Epidermal melanocyte (primary cell): ENCODE measurements at regions not wholly inside any gene's neighbourhood (a gene's known extent, or its start where the extent isn't known, plus 50 kb on each side); places are given as distances from the start of the nearest gene placed in this dataset.

ENCODE experiments used
- DNase-seq: peaks from one replicate; pipeline ENCODE4 v3.0.0; 2011; ENCODE audit warnings: low spot score; ENCODE audit not compliant: insufficient read length

DNA sequence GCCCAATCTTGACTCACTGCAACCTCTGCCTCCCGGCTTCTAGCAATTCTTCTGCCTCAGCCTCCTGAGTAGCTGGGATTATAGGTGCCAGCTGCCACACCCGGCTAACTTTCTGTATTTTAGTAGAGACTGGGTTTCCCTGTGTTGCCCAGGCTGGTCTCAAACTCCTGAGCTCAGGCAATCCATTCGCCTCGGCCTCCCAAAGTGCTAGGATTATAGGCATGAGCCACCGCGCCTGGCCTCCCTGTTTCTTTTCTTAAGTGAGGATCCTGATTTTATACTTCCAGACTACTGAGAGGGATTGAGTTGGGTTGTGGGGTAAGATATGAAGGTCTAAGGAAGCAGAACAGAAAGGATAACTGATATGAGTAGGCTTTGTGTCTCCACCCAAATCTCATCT lies 106.8 kb downstream of the CNTN3 start:
- no peak for DNase-seq

DNA sequence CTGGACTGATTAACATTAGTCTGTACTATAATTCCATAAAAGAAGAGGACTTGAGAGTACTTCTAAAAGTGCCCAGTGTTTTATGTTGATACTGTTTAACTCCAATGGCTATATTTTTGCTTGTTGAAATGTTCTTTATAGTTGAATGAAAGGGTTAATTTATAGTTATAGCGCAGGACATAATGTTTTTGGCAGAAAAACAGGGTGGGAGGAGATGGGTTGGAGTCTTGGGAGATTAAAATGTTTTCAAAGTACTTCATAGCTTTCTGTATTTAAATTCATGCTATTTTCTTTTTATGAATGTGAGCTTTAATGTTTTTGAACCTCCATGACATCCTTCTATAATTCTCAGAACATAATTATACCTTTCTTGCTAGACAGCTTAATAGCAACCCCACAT lies 108.2 kb downstream of the CNTN3 start:
- DNase-seq, result no peak

DNA sequence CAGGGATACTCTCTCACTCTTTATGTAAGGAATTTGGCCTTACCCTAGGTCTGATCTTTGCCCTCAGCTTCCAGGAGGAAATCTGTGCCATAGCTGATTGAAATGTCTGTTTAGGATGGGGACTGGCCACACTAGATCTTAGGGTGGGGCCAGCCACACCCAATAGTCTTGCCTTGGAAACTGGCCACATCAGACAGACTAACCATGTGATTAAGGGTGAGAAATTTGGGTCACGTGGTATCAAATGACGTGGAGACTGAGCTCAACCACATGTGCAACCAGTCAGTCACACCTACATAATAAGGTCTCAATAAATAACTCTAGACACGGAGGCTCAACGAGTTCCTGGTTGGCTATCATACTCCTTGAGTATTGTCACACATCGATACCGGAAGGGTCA lies 113.5 kb downstream of the CNTN3 start:
- no peak for DNase-seq

DNA sequence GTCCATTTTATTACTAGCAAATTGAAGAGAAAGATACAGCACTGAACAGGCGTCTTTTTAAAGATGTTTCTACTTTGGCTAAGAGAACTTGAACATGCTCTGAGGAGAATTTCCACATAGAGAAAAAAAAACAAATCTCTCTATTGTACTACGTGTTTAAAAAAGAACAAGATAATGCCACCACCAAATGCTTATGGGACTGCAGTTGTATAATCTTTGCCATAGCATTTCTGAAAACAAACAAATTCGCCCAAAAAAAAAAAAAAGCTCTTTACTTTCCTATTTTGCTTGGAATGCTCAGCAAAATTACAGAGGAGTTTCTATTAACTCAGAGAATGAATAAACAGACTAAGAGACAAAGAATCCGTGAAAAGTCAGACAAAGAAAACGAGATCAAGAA lies 114.2 kb downstream of the CNTN3 start:
- no peak for DNase-seq

DNA sequence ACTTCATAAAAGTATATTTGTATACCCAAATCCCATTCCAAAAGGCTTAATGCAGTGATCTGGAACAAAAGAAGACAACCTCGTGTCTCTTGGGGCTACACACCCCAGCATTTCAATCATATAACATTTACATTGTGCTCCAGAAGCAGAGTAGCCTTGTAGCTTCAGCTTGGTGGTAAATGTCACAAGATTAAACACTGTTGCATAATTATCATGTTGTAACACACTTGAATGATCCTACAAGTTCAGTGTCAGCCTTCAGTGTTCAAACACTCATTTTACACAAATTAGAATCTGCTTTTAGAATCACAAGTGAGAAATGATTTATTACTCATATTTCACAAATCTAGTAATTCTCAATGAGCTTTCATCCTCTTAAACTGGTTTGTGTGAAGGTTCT lies 122.6 kb downstream of the CNTN3 start:
- DNase-seq, result no peak

DNA sequence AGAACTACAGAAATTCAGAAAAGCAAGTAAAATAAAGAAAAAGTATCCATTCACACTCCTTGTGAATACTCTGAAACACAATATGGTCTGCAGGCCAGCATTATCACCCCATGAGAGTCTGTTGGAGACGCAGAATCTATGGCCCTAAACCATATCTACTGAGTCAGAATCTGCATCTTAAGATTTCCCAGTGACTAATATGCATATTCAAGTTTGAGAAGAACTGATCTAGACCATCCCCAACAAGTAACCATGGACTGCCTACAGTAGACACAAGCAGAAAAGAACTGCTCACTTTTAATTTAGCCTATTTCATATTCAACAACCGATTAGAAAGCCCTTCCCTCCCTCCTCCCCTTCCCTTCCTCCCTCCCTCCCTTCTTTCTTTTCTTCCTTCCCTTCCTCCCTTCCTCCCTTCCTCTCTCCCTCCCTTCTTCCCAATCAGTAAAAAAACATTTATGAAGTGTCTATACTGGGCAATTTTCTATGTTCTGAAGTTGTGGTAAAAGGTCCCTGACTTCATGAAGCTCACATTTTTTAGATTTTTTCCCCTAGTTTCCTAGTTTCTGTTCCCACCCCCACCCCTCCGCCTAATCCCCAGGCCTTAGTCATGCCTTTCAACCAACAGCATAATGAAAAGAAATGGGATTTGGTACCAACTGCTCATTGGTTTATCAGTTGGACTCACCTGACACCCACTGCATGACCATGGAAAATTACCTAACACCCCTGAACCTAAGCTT lies 125.2 kb downstream of the CNTN3 start:
- DNase-seq, result no peak

DNA sequence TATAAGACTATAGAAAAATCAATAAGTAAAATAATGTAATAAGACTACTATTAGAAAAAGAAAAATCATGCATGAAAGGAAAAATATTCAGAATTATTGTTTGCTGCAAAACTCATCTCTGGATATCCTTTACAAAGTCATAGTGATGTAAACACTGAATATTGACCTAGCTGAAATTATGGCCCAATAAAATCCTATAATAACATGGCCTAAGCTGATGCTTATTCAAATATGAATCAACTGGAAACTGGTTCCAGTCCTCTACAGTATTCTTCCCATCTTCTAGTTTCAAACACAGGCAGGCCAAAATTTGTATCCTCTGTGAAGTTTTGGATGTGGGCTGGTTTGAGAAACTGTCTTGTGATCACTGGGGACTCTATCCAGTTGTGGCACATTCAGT lies 134.5 kb downstream of the CNTN3 start:
- no peak for DNase-seq

DNA sequence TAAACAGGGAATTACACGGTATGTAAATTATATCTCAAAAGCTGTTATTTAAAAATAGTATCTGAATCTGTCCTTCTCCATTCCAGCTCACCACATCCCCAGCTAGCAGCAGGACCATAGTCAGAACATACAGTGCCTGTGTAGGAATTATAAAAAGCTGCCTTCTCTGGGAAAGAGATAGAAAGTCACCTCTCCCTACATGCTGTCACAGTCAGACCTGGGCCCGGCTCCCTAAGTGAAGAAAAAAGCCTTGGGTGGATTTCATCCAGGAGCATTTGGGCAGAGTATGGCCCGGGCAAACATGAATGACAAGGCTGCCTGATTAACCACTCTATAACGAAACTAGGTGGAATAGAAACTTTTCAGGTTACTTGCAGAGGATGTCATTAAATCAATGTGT lies 144.1 kb downstream of the CNTN3 start:
- no peak for DNase-seq

DNA sequence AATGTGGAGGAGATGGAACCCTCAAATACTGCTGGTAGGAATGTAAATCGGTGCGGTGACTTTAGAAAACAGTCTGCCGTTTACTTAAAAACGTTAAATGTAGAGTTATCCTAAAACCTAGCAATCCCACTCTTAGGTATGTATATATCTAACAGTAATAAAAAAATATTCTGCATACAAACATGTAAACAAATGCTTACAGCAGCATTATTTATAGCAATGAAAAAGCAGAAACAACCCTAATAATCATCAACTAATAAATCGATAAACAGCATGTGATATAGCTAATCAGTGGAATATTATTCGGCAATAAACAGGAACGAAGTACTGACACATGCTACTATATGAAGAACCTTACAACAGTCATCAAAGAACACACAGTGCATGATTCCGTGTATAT lies 144.7 kb downstream of the CNTN3 start:
- no peak for DNase-seq

GRCh38 chr3:74469151-74469550 lies 145.3 kb downstream of the CNTN3 start:
- DNase-seq, result no peak

GRCh38 chr3:74465715-74466410 lies 148.6 kb downstream of the CNTN3 start:
- no peak for DNase-seq

- no peak for DNase-seq
Observed at GRCh38 chr3:74463515-74463914, 150.9 kb downstream of the CNTN3 start.

DNA sequence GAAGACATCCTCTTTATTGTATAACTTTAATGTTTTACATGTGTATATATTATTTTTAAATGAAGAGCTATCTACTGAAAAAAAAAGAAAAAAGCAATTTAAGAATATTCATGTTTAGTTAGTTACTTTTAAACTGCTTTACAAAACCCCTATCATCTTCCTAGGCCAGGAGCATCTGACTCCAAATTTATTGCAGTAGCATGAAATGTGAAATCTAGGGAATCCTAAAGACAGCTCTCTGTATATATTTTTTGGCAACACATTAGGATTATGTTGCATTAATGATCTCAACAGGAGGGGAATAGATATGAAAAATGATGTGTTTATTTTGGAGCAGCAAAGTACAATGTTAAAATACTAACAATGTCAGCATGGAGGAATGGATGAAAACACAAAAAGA lies 158.3 kb downstream of the CNTN3 start:
- no peak for DNase-seq

DNA sequence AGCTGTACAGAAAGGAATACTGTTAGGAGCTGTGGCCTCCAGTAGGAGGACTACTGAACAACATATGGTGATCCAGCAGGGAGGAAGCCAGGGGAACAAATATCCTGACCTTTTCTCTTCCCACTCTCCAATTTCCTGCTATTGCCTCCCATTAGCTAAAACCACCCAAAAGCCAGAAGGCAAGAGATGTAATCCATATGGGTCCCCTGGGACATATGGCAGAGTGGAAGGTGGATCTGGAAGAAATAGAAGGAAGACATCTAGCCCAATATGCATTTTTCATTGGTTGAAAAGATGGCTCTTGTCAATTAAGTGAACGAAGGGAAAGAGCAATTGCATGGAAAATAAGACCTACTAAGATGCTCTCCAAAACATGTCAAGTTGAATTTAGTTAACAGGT lies 167.2 kb downstream of the CNTN3 start:
- DNase-seq, result no peak

DNA sequence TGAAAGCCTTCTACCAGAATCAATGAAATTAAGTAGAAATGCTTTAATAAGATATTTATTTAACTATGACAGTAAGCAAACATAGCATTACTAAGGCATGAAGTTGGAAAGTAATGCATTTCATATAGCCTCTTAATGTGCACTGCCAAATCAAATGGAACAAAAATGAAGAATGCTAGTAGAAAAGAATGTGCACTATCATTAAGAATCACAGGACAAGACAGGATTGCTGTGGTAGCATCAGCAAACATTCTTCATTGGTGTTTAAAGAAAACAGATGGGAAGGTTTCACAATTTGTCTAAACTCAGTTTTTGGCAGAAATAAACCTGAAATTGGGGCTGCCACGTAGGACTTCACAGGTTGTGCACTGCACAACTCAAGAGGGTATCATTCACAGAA lies 168.9 kb downstream of the CNTN3 start:
- DNase-seq, result no peak

DNA sequence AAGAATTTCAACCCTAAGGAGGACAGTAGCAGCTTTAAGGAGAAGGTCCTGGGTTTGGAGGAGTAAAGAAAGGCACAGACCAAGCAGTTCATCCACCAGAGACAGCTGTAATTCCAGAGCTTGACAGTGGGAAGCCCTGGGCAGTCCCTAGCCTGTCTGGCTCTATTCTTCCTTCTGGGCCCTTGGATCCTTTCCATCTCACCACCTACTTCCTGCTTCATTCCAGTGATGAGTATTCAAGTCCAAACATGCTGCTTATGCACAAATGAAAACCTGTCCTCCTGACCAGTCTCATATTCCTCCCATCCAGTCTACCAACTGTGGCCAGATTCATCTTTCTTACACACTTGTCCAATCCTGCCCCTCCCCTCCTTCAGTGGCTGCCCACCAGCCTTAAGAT lies 171.4 kb downstream of the CNTN3 start:
- DNase-seq, result no peak

GRCh38 chr3:74442683-74443082 lies 171.8 kb downstream of the CNTN3 start:
- DNase-seq, result no peak

GRCh38 chr3:74442068-74442467 lies 172.4 kb downstream of the CNTN3 start:
- no peak for DNase-seq

DNA sequence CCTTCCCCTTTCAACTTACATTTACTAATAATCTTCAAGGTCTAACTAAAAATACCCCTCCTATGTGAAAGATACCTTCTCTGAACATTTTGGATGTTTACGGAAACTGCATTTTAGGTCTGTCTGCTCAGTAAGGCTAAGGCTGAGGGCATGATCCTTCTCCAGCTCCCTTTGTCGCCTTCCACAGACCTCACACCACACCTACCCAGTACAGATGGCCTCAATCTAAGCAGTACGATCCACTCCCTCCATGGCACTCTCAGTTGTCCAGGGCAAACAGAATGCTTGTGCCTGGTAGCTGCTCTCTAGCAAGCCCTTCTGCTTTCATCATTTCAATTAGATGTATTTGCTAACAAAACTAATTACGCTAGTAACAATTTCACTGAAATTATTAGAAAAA lies 178.3 kb downstream of the CNTN3 start:
- no peak for DNase-seq

DNA sequence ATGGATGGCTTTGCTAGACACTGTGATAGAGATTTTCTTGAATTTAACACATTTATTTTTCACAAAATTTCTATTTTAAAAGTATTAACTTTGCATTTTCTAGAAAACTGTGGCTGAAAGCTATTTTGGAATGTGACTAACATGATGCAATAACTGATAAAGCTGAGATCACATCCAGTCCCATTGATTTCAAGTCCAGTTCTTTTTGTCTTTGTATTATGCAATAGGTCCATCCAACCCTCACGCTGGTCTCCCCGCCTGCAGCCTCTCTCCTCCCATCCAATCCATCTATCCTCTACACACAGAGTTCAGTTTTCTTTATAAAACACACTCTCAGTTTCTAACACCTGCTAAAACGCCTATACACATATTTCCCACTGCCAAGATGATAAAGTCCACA lies 178.8 kb downstream of the CNTN3 start:
- DNase-seq, result no peak

DNA sequence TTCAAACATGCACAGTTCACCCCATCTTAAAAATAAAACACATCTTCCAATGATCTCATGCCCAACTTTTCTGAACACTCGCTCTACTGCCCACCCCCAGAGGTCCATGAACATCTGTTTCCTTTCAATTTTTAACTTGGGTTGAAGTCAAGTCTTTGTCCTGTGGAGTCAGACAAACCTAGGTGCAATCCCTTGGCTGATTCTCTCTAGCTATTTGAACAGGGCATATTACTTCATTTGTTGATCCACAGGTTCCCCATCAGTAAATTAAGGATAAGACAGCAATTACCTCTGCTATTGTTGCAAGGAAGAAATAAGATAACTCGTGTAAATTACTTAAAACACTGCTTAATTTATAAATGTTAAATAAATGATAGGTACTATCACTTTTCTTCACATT lies 180.1 kb downstream of the CNTN3 start:
- no peak for DNase-seq

DNA sequence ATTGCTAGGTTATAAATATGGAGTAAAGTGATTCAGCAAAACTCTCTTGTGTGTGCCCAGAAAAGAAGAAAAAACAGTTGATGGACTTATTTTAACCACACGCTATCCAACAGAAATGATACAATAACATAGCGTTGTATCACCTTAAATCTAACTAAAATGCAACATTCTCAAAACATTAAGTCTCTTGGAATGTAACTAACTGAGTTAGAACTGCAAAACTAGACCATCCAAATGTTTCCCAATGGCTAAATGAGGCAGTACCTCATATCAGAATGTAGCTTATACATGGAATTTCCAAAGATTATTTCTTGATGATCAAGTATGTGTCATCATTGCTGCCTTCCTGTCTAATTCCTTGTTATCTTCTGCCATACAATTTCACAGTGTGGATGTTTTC lies 187.9 kb downstream of the CNTN3 start:
- no peak for DNase-seq

- peak; percentile 26 for DNase-seq
Observed at GRCh38 chr3:74423867-74424266, 190.6 kb downstream of the CNTN3 start.
